ENCODE measurements at regions not wholly inside any gene's neighbourhood (a gene's known extent, or its start where the extent isn't known, plus 50 kb on each side); places are given as distances from the start of the nearest gene placed in this dataset.

DNA sequence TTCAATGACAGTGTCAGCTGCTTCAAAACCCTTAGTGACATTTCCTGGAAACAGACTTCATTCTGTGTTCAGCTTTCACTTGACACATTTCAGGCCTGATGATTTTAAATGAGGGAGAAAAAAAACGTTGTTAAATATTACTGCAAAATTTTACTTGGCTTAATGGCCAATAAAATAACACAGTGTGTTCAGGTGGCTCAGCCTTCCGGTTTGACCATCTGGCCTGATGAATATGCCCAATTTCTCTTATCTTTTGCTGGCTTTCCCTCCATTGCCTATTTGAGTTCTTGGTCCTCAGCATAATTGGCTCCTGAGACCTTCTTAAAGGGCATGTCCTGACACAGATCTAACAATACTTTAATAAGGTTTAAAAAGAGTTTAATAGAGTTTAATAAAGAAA is 462.4 kb downstream of the ADRA2A start:
- Histone ChIP-seq H3K4ac (ENCODE audit: low read depth, low read length) (no peak overlapping the region), H3K9me1 (ENCODE audit: insufficient read depth, low read length) (no peaks in the 10 kb centered on the region), H2AK5ac (ENCODE audit: low read depth, low read length) (no peak overlapping the region), H3K14ac (replicated peaks; ENCODE audit: low read depth, low read length) (no peak overlapping the region), H4K5ac (ENCODE audit: low read depth, low read length) (no peak overlapping the region), H3K79me1 (ENCODE audit: low read depth in 1 of 2, low read length in 2 of 2) (no peaks in the 10 kb centered on the region), H3K23ac (ENCODE audit: low read depth, low read length) (no peak overlapping the region), H3K27ac (ENCODE audit: insufficient read depth, low read length) (no peak overlapping the region), H3K4me2 (ENCODE audit: low read depth, low read length) (no peak overlapping the region), H4K91ac (ENCODE audit: insufficient read depth, low read depth, low read length) (no peak overlapping the region), H4K20me1 (ENCODE audit: insufficient read depth, low read length) (no peaks in the 10 kb centered on the region), H3K4me1 (ENCODE audit: control insufficient read depth, insufficient read depth, low read length) (no peaks in the 10 kb centered on the region), H3K18ac (ENCODE audit: low read depth, low read length) (no peak overlapping the region), H3K4me3 (ENCODE audit: insufficient read depth, low read depth, low read length) (no peak overlapping the region), H3K36me3 (ENCODE audit: control insufficient read depth, insufficient read depth, low read length) (no peaks in the 10 kb centered on the region), H3K9me3 (ENCODE audit: control insufficient read depth, insufficient read depth, low read length) (peaks cover 7% of the 10 kb centered on the region; the same call in 1 of the 2 replicates), H2BK5ac (ENCODE audit: low read depth, low read length, poor library complexity, severe bottlenecking) (no peak overlapping the region), H2BK120ac (ENCODE audit: low read depth, low read length) (no peak overlapping the region), H2BK20ac (ENCODE audit: low read depth, low read length) (no peak overlapping the region), H3K56ac (ENCODE audit: extremely low read depth, insufficient read depth, low read length) (no peak overlapping the region), H2AFZ (replicated peaks; ENCODE audit: low read length, poor library complexity) (no peak overlapping the region), H3K9ac (ENCODE audit: low read depth, low read length) (no peak overlapping the region), H2AK9ac (replicated peaks; ENCODE audit: low read depth, low read length, poor library complexity) (no peak overlapping the region), H2BK15ac (ENCODE audit: low read depth, low read length) (no peak overlapping the region), H4K8ac (ENCODE audit: low read depth in 2 of 2, low read length in 2 of 2) (no peak overlapping the region), H3K27me3 (ENCODE audit: control insufficient read depth, insufficient read depth, low read length) (no peaks in the 10 kb centered on the region)
- ChIA-PET CTCF (no interaction called here), POLR2A (ENCODE audit: unreplicated experiment) (no interaction called here)
- WGBS, 2 experiments (ENCODE audit: extremely low coverage in 2 of 2, insufficient read length in 1 of 2), result no CpG with 5 or more reads among the region's 2 CpGs
- BruUV-seq (replicated peaks), result no TSS peak
- dilution Hi-C loops (cut with HindIII; ENCODE audit: low sequenced_read_pairs, unreplicated experiment) (no loop called here), intact Hi-C loops (cut with micrococcal nuclease) (no loop called here), in situ Hi-C loops (cut with MboI; ENCODE audit: low sequenced_read_pairs) (no loop called here)
- no peak for ATAC-seq (ENCODE audit: low read depth)
- no peak for DNase-seq
- TF ChIP-seq CEBPB (IDR thresholded peaks at IDR 0.05; ENCODE audit: low read depth, low read length), result no peak
- no peak for TF ChIP-seq USF2 (IDR thresholded peaks at IDR 0.05; ENCODE audit: low read depth, low read length)
- TF ChIP-seq, protein P1, sequence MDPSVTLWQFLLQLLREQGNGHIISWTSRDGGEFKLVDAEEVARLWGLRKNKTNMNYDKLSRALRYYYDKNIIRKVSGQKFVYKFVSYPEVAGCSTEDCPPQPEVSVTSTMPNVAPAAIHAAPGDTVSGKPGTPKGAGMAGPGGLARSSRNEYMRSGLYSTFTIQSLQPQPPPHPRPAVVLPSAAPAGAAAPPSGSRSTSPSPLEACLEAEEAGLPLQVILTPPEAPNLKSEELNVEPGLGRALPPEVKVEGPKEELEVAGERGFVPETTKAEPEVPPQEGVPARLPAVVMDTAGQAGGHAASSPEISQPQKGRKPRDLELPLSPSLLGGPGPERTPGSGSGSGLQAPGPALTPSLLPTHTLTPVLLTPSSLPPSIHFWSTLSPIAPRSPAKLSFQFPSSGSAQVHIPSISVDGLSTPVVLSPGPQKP (IDR thresholded peaks at IDR 0.05; ENCODE audit: borderline replicate concordance, low read depth, low read length), result no peak
- TF ChIP-seq RFX5 (IDR thresholded peaks at IDR 0.05; ENCODE audit: low read depth, low read length), result no peak
- no peak for TF ChIP-seq FOS (IDR thresholded peaks at IDR 0.05; ENCODE audit: low read depth, low read length)
- no peak for TF ChIP-seq MAFK (IDR thresholded peaks at IDR 0.05; ENCODE audit: low read depth, low read length)
- TF ChIP-seq POLR2A (IDR thresholded peaks at IDR 0.05; ENCODE audit: low read depth, low read length), result no peak
- no peak for TF ChIP-seq RAD21 (IDR thresholded peaks at IDR 0.05; ENCODE audit: low read length)
- TF ChIP-seq MXI1 (IDR thresholded peaks at IDR 0.05; ENCODE audit: borderline replicate concordance, low read depth, low read length), result no peak
- no peak for TF ChIP-seq NFE2L2 (IDR thresholded peaks at IDR 0.05; ENCODE audit: low read depth, low read length)
- no peak for TF ChIP-seq CHD1 (IDR thresholded peaks at IDR 0.05; ENCODE audit: low read depth, low read length)
